ENCODE measurements at regions not wholly inside any gene's neighbourhood (a gene's known extent, or its start where the extent isn't known, plus 50 kb on each side); places are given as distances from the start of the nearest gene placed in this dataset.

- no peak for TF ChIP-seq FOXP2 (optimal IDR thresholded peaks at IDR 0.05; ENCODE audit: control extremely low read depth, extremely low read length, insufficient read depth)
- no peak for TF ChIP-seq POLR2AphosphoS5 (IDR thresholded peaks at IDR 0.05; ENCODE audit: borderline replicate concordance, low read depth, low read length)
- no peak for TF ChIP-seq EZH2 (IDR thresholded peaks at IDR 0.05)
- Histone ChIP-seq H3K27ac (no peak overlapping the region), H3K9ac (ENCODE audit: insufficient read length) (no peak overlapping the region), H3K9me3 (ENCODE audit: low read depth, low read length) (no peaks in the 10 kb centered on the region), H3K36me3 (ENCODE audit: insufficient read depth, low read length) (no peaks in the 10 kb centered on the region), H3K4me3 (no peak overlapping the region)
- no peak for DNase-seq (ENCODE audit: low read depth, low spot score)
Measured at GRCh38 chr6:167776906-167777627, 49.6 kb upstream of the AFDN start.
